Uterus (tissue), 3 donors: ENCODE measurements at regions not wholly inside any gene's neighbourhood (a gene's known extent, or its start where the extent isn't known, plus 50 kb on each side); places are given as distances from the start of the nearest gene placed in this dataset.

Source experiments
- DNase-seq, 2 donors: peaks; one replicate each; pipeline ENCODE4 v3.0.0-alpha.2; 2019 to 2020
- H3K27ac ChIP-seq, 2 donors: fragments of 200-600 bp; sonication (generic); 1 replicate in 1 of 2; 2 replicates in 1 of 2; pipeline ENCODE4 v1.5.1; 2016 to 2018
- H3K27me3 ChIP-seq, 2 donors: fragments of 200-600 bp; sonication (generic); one replicate each; pipeline ENCODE4 v1.5.1; 2018 to 2019; ENCODE audit warnings: control low read depth in 1 of 2
- H3K36me3 ChIP-seq, 2 donors: fragments of 200-600 bp; sonication (generic); one replicate each; pipeline ENCODE4 v1.5.1; 2019; ENCODE audit warnings: control low read depth in 1 of 2
- H3K4me1 ChIP-seq, 2 donors: fragments of 200-600 bp; sonication (generic); one replicate each; pipeline ENCODE4 v1.5.1; 2018 to 2019; ENCODE audit warnings: control low read depth in 1 of 2
- H3K4me3 ChIP-seq, 2 donors: fragments of 200-600 bp; sonication (generic); 1 replicate in 1 of 2; 2 replicates in 1 of 2; pipeline ENCODE4 v1.5.1; 2018 to 2019; ENCODE audit warnings: mild to moderate bottlenecking in 1 of 2
- H3K9me3 ChIP-seq, 2 donors: fragments of 200-600 bp; sonication (generic); one replicate each; pipeline ENCODE4 v1.5.1; 2019; ENCODE audit warnings: control low read depth in 1 of 2
- POLR2A ChIP-seq, 2 donors: fragments of 450-650 bp; IDR thresholded peaks; one replicate each; pipeline ENCODE4 v1.6.1; 2016; ENCODE audit warnings: antibody characterized with exemption in 2 of 2, mild to moderate bottlenecking in 1 of 2, moderate library complexity in 1 of 2
- intact Hi-C: fragments of 100-400 bp; cut with DNase I; formaldehyde crosslinking; loops from one replicate; pipeline ENCODE4 v1.15.1; 2023; ENCODE audit warnings: low total_unique reads
- TF ChIP-seq, protein P1 (sequence below), 4 experiments: fragments of 200-600 bp in 2 of 4; fragments of 450-650 bp in 2 of 4; sonication (generic) in 2 of 4; IDR thresholded peaks; one replicate each; pipeline ENCODE4 v1.5.1; 2016 to 2019; ENCODE audit warnings: antibody characterized with exemption in 4 of 4, mild to moderate bottlenecking in 2 of 4, moderate library complexity in 1 of 4
- donor health status: DM: yes; HTN: yes; CAD: no.

DNA sequence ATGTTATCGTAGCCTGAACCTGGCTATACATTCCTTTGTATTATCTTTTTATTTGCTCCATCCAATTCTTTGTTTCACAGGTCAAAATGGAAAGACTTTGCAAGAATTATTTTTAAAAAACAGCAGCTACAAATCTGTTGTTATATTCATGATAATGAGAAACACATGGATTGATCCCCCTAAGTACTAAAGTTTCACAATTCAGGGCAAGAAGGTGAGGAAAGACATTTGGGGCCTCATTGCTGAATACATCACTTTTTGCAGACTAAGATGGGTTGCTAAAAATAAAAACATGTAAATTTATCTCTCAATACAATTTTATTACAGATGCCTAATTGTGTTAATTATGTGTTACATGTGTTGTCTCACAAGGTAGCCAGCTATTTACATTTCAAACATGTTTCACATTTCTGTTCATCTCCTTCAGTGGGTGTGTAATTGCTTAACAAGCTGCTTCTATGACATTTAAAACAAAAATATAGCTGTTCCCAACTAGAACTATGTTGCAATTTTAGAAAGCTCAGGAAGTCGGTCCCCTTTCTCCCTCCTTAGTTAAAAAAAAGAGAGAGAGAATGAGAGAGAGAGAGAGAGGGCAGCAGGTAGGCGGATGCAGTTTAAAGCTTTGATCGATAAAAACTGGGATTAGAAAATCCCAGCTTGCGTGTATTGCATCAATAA lies 606.3 kb upstream of the FZD8 start:
- Histone ChIP-seq H3K36me3 (no peaks in the 10 kb centered on the region), H3K27me3 (no peaks in the 10 kb centered on the region), H3K9me3 (no peaks in the 10 kb centered on the region), H3K4me3 (no peak overlapping the region), H3K4me1 (no peaks in the 10 kb centered on the region), H3K27ac (no peak overlapping the region)
- intact Hi-C loops: no loop called here
- no peak for TF ChIP-seq POLR2A (IDR thresholded peaks at IDR 0.05)
- TF ChIP-seq, protein P1, sequence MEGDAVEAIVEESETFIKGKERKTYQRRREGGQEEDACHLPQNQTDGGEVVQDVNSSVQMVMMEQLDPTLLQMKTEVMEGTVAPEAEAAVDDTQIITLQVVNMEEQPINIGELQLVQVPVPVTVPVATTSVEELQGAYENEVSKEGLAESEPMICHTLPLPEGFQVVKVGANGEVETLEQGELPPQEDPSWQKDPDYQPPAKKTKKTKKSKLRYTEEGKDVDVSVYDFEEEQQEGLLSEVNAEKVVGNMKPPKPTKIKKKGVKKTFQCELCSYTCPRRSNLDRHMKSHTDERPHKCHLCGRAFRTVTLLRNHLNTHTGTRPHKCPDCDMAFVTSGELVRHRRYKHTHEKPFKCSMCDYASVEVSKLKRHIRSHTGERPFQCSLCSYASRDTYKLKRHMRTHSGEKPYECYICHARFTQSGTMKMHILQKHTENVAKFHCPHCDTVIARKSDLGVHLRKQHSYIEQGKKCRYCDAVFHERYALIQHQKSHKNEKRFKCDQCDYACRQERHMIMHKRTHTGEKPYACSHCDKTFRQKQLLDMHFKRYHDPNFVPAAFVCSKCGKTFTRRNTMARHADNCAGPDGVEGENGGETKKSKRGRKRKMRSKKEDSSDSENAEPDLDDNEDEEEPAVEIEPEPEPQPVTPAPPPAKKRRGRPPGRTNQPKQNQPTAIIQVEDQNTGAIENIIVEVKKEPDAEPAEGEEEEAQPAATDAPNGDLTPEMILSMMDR (IDR thresholded peaks at IDR 0.05): no peak
- DNase-seq: no peak

DNA sequence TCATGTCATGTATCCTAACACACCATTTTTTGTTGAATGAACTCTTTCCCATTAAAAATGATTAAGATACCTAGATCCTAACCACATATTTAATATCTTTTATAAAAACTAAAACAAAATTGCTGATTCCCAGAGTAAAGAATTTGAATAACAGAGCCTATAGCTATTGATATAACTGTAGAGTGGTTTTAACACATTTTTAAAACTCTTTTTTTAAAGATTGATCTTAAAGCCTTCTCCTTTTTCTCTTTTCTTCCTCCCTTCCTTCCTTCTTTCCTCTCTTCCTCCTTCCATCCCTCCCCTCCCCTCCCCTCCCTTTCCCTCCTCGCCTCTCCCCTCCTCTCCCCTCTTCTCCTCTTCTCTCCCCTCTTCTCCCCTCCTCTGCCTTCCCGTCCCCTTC lies 605.4 kb upstream of the FZD8 start:
- Histone ChIP-seq H3K27ac (no peak overlapping the region), H3K9me3 (no peaks in the 10 kb centered on the region), H3K4me1 (no peaks in the 10 kb centered on the region), H3K4me3 (no peak overlapping the region), H3K36me3 (no peaks in the 10 kb centered on the region), H3K27me3 (no peaks in the 10 kb centered on the region)
- no peak for DNase-seq
- intact Hi-C loops: no loop called here
- TF ChIP-seq, protein P1 (IDR thresholded peaks at IDR 0.05): no peak
- no peak for TF ChIP-seq POLR2A (IDR thresholded peaks at IDR 0.05)

DNA sequence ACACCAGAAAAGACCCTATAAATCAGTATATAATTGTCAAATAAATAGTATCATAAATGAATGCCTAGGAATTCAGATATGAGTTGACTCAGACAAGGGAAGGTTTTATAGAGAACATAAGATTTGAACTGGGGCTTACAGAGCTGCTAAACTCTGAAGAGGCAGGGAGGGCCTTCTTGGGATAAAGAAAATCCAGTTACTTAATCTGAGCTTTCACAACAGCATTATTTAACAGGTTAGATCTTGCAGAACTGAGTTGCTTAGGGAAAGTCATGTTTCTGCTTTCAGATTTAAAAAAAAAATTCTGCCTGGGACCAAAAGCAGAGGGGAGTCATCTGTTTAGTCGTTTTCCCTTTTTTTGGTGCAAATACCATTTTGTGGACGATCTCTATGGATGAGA lies 594.8 kb upstream of the FZD8 start:
- H3K27ac ChIP-seq: no peak overlapping the region
- DNase-seq: no peak
- H3K27me3 ChIP-seq: no peaks in the 10 kb centered on the region
- H3K9me3 ChIP-seq: no peaks in the 10 kb centered on the region
- H3K4me3 ChIP-seq: no peak overlapping the region
- intact Hi-C loops: no loop called here
- no peak for TF ChIP-seq POLR2A (IDR thresholded peaks at IDR 0.05)
- TF ChIP-seq, protein P1 (IDR thresholded peaks at IDR 0.05): no peak
- no peaks in the 10 kb centered on the region for H3K4me1 ChIP-seq
- no peaks in the 10 kb centered on the region for H3K36me3 ChIP-seq

- H3K36me3 ChIP-seq: no peaks in the 10 kb centered on the region
- no peaks in the 10 kb centered on the region for H3K9me3 ChIP-seq
- TF ChIP-seq, protein P1 (IDR thresholded peaks at IDR 0.05): no peak
- TF ChIP-seq POLR2A (IDR thresholded peaks at IDR 0.05): no peak
- no peak overlapping the region for H3K4me3 ChIP-seq
- no peak for DNase-seq
- intact Hi-C loops: no loop called here
- no peak overlapping the region for H3K27ac ChIP-seq
- no peaks in the 10 kb centered on the region for H3K4me1 ChIP-seq
- H3K27me3 ChIP-seq: no peaks in the 10 kb centered on the region
These were observed 594.2 kb upstream of the FZD8 start for GRCh38 chr10:36236341-36236740.

DNA sequence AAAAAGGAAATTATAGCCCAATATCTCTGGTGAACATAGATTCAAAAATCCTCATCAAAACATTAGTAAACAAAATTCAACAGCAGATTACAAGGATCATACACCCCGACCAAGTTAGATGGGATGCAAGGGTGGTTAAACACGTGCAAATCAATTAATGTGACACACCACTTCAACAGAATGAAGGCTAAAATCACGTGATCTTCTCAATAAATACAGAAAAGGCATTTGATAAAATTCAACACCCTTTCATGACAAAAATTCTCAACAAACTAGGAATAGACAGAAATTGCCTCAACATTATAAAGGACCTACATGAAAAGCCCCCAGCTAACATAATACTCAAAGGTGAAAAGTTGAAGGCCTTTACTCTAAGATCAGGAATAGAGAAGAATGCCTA lies 590.8 kb upstream of the FZD8 start:
- TF ChIP-seq, protein P1 (IDR thresholded peaks at IDR 0.05): no peak
- no peak for TF ChIP-seq POLR2A (IDR thresholded peaks at IDR 0.05)
- Histone ChIP-seq H3K4me3 (no peak overlapping the region), H3K27me3 (no peaks in the 10 kb centered on the region), H3K36me3 (no peaks in the 10 kb centered on the region), H3K9me3 (no peaks in the 10 kb centered on the region), H3K27ac (no peak overlapping the region), H3K4me1 (no peaks in the 10 kb centered on the region)
- DNase-seq: no peak
- intact Hi-C loops: no loop called here
